ENCODE measurements at regions not wholly inside any gene's neighbourhood (a gene's known extent, or its start where the extent isn't known, plus 50 kb on each side); places are given as distances from the start of the nearest gene placed in this dataset.

GRCh38 chr5:158117467-158118160 lies 258.7 kb upstream of the CLINT1 start:
- Mint-ChIP-seq H3K27ac (no peak overlapping the region), H3K36me3 (no peaks in the 10 kb centered on the region), H3K27me3 (ENCODE audit: low read depth in 2 of 2) (peaks cover 5 to 26% of the 10 kb centered on the region in 2 donors), H3K4me1 (no peaks in the 10 kb centered on the region), H3K4me3 (no peak overlapping the region), H3K9me3 (no peaks in the 10 kb centered on the region)
- Histone ChIP-seq H3K36me3 (ENCODE audit: control insufficient read depth, insufficient read depth, low read length) (no peaks in the 10 kb centered on the region), H3K4me3 (ENCODE audit: low read length) (no peak overlapping the region), H3K27ac (ENCODE audit: low read length) (no peak overlapping the region), H3K4me1 (ENCODE audit: control insufficient read depth, insufficient read depth, low read length) (no peaks in the 10 kb centered on the region), H3K27me3 (ENCODE audit: control insufficient read depth, insufficient read depth, low read length) (no peaks in the 10 kb centered on the region), H3K9me3 (ENCODE audit: control insufficient read depth, insufficient read depth, low read length) (no peaks in the 10 kb centered on the region)
- TF ChIP-seq CTCF (IDR thresholded peaks at IDR 0.05): no peak
- DNase-seq (no peak), ATAC-seq (no peak)
- intact Hi-C loops (cut with micrococcal nuclease): no loop called here
- 90% methylated on average over 6 of the region's 6 CpGs for WGBS (ENCODE audit: insufficient coverage)

GRCh38 chr5:158116965-158117364 lies 258.0 kb upstream of the CLINT1 start:
- Mint-ChIP-seq H3K9me3 (no peaks in the 10 kb centered on the region), H3K4me3 (no peak overlapping the region), H3K36me3 (no peaks in the 10 kb centered on the region), H3K27me3 (ENCODE audit: low read depth in 2 of 2) (peaks cover 5 to 26% of the 10 kb centered on the region in 2 donors), H3K4me1 (no peaks in the 10 kb centered on the region), H3K27ac (no peak overlapping the region)
- no peak for DNase-seq
- WGBS (ENCODE audit: insufficient coverage): 77% methylated on average over 1 of the region's 2 CpGs
- ATAC-seq: no peak
- Histone ChIP-seq H3K9me3 (ENCODE audit: control insufficient read depth, insufficient read depth, low read length) (no peaks in the 10 kb centered on the region), H3K27ac (ENCODE audit: low read length) (no peak overlapping the region), H3K36me3 (ENCODE audit: control insufficient read depth, insufficient read depth, low read length) (no peaks in the 10 kb centered on the region), H3K4me3 (ENCODE audit: low read length) (no peak overlapping the region), H3K27me3 (ENCODE audit: control insufficient read depth, insufficient read depth, low read length) (no peaks in the 10 kb centered on the region), H3K4me1 (ENCODE audit: control insufficient read depth, insufficient read depth, low read length) (no peaks in the 10 kb centered on the region)
- intact Hi-C loops (cut with micrococcal nuclease): no loop called here
- no peak for TF ChIP-seq CTCF (IDR thresholded peaks at IDR 0.05)

GRCh38 chr5:158115468-158115867 lies 256.5 kb upstream of the CLINT1 start:
- no peaks in the 10 kb centered on the region for H3K4me1 ChIP-seq (ENCODE audit: control insufficient read depth, insufficient read depth, low read length)
- H3K4me3 ChIP-seq (ENCODE audit: low read length): no peak overlapping the region
- no peaks in the 10 kb centered on the region for H3K9me3 ChIP-seq (ENCODE audit: control insufficient read depth, insufficient read depth, low read length)
- no peaks in the 10 kb centered on the region for H3K4me1 Mint-ChIP-seq
- no peak overlapping the region for H3K4me3 Mint-ChIP-seq
- intact Hi-C loops (cut with micrococcal nuclease): no loop called here
- DNase-seq (no peak), ATAC-seq (no peak)
- no peak overlapping the region for H3K27ac ChIP-seq (ENCODE audit: low read length)
- no peak overlapping the region for H3K27ac Mint-ChIP-seq
- TF ChIP-seq CTCF (IDR thresholded peaks at IDR 0.05): no peak
- H3K9me3 Mint-ChIP-seq: no peaks in the 10 kb centered on the region
- H3K27me3 ChIP-seq (ENCODE audit: control insufficient read depth, insufficient read depth, low read length): no peaks in the 10 kb centered on the region
- no peaks in the 10 kb centered on the region for H3K36me3 ChIP-seq (ENCODE audit: control insufficient read depth, insufficient read depth, low read length)
- WGBS (ENCODE audit: insufficient coverage): 70% methylated on average over 1 of the region's 1 CpG
- no peaks in the 10 kb centered on the region for H3K36me3 Mint-ChIP-seq
- H3K27me3 Mint-ChIP-seq (ENCODE audit: low read depth in 2 of 2): peaks cover 5 to 26% of the 10 kb centered on the region in 2 donors

- no peak overlapping the region for H3K4me3 ChIP-seq (ENCODE audit: low read length)
- Mint-ChIP-seq H3K27me3 (ENCODE audit: low read depth in 2 of 2) (peaks cover 2 to 3% of the 10 kb centered on the region in 2 donors), H3K27ac (no peak overlapping the region), H3K9me3 (no peaks in the 10 kb centered on the region), H3K36me3 (no peaks in the 10 kb centered on the region), H3K4me1 (no peaks in the 10 kb centered on the region), H3K4me3 (no peak overlapping the region)
- no peak for TF ChIP-seq CTCF (IDR thresholded peaks at IDR 0.05)
- H3K27ac ChIP-seq (ENCODE audit: low read length): no peak overlapping the region
- WGBS (ENCODE audit: insufficient coverage): 89% methylated on average over 3 of the region's 3 CpGs
- no peak for DNase-seq
- H3K27me3 ChIP-seq (ENCODE audit: control insufficient read depth, insufficient read depth, low read length): no peaks in the 10 kb centered on the region
- no peak for ATAC-seq
- no peaks in the 10 kb centered on the region for H3K36me3 ChIP-seq (ENCODE audit: control insufficient read depth, insufficient read depth, low read length)
- intact Hi-C loops (cut with micrococcal nuclease): no loop called here
- no peaks in the 10 kb centered on the region for H3K9me3 ChIP-seq (ENCODE audit: control insufficient read depth, insufficient read depth, low read length)
- no peaks in the 10 kb centered on the region for H3K4me1 ChIP-seq (ENCODE audit: control insufficient read depth, insufficient read depth, low read length)
These were observed 249.2 kb upstream of the CLINT1 start for GRCh38 chr5:158108177-158108576.

Measured in natural killer cell (primary cell).